GM04503 (cell line): ENCODE measurements at regions not wholly inside any gene's neighbourhood (a gene's known extent, or its start where the extent isn't known, plus 50 kb on each side); places are given as distances from the start of the nearest gene placed in this dataset.

Experiments
- DNase-seq: peaks from one replicate; pipeline ENCODE4 v3.0.0-alpha.2; 2012; ENCODE audit warnings: low read depth

DNA sequence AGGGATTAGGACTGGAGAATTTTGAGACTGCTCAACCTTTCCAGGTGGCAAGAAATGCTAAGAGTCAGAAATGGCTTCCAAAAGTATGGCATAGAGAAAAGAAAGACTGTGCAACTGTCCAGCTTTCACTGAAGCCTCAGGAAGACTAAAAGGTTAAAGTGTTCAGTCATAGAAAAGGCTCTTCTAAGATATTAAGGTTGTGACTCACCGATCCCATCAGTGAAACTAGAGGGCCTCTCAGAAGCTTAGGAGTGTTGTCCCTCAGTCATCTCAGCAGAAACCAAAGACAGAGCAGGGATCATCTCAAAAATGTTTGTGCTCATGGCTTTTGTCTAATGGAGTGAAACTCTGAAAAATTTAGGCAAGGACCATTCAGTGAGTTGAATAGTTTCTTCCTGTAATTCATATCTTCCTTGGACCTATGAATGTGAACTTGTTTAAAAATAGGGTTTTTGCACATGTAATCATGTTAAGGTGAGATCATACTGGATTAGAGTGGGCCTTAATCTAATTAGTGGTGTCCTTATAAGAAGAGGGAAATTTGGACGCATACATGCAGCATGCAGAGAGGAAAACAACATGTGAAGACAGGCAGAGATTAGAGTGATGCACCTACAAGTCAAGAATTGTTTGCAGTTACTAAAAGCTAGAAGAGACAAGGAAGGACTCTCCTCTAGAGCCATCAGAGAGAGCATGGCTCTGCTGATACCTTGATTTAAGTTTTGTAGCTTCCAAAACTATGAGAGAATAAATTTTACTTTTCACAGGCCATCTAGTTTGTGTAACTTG, 71.3 kb downstream of the RPE65 start:
- DNase-seq: no peak

- no peak for DNase-seq
Observed at GRCh38 chr1:68377098-68377497, 72.7 kb downstream of the RPE65 start.

- no peak for DNase-seq
Observed at GRCh38 chr1:68376441-68376840, 73.3 kb downstream of the RPE65 start.

DNA sequence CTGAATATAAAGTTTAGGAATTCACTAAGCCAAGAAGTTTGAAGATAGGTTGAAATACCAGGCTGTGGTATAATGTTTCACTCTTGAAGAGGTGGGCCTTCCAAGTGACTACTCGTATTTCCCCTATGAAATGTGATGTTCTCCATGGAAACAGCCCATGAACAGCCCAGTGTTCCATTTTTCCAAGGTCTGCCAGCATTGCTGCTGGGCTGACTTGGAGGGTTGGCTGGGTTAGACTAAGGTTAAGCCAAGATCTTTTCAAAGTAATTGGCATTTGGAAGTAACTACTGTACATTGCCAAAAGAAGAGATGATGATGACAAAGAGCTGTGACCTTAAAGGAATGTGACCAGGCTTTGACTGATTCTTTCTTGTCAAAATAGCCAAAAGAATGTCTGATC, 73.8 kb downstream of the RPE65 start:
- no peak for DNase-seq

DNA sequence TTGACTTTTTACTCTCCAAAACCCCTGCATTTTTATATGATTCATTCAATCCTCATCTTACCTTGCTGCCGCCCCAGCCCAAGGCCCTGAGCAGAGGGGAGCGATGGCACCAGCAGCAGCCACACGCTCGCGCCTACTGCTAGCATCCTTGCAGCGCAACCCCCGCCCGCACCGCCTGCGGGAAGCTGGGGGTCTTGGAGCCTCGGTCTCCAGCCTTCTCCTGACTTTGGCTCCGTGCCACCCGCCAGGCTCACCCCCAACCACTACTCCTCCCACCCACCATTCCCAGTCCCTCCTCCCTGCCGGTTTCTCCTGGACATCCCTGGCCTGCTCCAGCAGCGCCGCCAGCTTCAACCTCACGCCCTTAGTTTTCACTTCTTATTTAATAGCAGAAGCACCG, 76.6 kb downstream of the RPE65 start:
- no peak for DNase-seq

DNA sequence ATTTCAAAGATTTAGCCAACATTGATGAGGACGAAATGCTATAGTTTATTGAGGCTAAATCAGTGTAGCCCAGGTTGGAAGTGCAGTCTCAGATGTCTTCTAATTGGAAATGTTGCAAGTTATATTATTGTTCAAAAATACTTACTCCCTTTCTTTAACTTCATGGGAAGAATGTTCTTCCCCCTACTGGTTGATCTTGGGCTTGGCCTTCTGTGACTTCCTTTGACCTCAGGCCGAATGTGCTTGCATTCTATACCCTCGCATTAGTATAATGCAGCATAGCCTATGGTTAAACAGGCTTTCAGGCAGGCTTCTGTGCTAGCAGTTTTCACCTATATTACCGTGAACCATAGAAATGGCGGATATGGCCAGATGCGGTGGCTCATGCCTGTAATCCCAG, 77.3 kb downstream of the RPE65 start:
- DNase-seq: no peak

- no peak for DNase-seq
Observed at GRCh38 chr1:68370101-68370915, 79.4 kb downstream of the RPE65 start.

DNA sequence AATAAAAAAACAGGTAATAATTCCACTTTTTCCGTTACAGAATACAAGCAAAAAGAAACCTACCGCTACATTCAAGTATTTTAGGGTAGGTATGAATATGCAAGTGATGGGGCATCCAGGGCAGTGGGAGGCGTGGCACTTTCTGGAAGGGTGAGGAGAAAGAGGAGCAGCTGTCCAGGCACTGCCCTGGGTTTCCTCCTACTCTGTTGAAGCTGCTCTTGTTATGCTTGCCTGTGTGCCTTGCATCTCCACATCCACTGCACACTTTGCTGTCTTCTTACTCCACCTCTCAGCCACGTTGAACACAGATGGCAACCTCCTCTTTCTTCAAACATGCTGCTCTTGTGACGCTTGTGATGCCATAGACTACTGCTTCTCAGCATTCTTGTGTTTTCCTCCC, 83.2 kb downstream of the RPE65 start:
- DNase-seq: no peak

- DNase-seq: no peak
Observed at GRCh38 chr1:68365709-68366382, 83.9 kb downstream of the RPE65 start.

DNA sequence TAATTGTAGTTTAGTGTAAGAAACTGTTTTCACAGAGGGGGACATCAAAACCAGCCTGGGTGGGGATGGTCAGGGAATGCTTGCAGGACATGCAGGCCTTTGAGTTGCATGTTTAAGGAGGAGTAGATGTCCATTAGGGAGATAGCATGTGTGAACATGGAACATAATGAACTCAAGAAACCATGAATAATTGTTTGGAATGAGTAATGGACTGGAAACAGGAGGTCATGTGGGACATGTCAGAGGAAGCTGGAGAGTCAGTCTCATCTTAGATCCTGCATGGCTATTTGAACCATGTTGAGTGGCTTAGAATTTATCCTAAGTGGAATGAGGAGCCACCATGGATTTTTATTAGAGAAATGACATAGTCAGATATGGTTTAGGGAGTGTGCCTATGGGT, 86.4 kb downstream of the RPE65 start:
- no peak for DNase-seq

DNA sequence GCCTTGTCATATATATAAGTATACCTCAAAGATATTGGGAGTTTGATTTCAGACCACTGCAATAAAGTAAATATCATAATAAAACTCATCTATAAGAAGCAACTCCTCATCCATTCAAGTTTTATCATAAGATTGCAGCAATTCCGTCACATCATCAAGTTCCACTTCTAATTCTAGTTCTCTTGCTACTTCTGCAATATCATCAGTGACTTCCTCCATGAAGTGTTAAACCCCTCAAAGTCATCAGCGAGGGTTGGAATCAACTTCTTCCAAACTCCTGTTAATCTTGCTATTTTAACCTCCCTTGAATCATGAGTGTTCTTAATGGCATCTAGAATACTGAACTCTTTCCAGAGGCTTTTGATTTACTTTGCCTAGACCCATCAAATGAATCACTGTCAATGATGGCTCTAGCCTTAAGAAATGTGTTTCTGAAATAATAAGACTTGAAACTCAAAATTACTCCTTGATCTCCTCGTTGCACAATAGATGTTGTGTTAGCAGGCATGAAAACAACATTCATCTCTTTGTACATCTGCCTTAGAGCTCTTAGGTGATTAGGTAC, 88.3 kb downstream of the RPE65 start:
- DNase-seq: no peak

- DNase-seq: no peak
Observed at GRCh38 chr1:68359045-68359444, 90.7 kb downstream of the RPE65 start.

GRCh38 chr1:68358439-68358838, 91.3 kb downstream of the RPE65 start:
- no peak for DNase-seq

DNA sequence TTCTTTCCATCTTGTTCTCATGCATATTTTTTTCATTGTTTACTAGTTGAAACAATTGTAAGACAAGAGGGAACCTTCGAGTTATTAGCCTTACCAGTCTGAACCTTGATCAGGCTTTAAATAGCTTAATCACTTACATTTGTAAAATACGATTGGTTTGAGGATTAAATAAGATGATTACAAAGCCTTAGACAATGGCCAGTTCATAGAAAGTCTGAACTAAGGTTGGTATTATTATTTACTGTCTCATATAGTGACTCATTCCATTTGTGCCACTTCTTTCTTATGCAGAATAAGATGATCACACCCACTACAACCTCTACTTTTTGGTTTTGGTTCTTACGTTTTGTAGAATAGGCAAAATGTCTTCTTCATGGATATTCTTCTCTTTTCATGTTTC, 94.1 kb downstream of the RPE65 start:
- DNase-seq: no peak

GRCh38 chr1:68352202-68352601, 97.6 kb downstream of the RPE65 start:
- no peak for DNase-seq

GRCh38 chr1:68347415-68347814, 102.3 kb downstream of the RPE65 start:
- no peak for DNase-seq

GRCh38 chr1:68346188-68346808, 103.5 kb downstream of the RPE65 start:
- DNase-seq: no peak

GRCh38 chr1:68344208-68344607, 105.5 kb downstream of the RPE65 start:
- no peak for DNase-seq

- DNase-seq: no peak
Observed at GRCh38 chr1:68340951-68341350, 108.6 kb upstream of the WLS start.

- no peak for DNase-seq
Observed at GRCh38 chr1:68339505-68339904, 107.2 kb upstream of the WLS start.

- no peak for DNase-seq
Observed at GRCh38 chr1:68338081-68338480, 105.8 kb upstream of the WLS start.

DNA sequence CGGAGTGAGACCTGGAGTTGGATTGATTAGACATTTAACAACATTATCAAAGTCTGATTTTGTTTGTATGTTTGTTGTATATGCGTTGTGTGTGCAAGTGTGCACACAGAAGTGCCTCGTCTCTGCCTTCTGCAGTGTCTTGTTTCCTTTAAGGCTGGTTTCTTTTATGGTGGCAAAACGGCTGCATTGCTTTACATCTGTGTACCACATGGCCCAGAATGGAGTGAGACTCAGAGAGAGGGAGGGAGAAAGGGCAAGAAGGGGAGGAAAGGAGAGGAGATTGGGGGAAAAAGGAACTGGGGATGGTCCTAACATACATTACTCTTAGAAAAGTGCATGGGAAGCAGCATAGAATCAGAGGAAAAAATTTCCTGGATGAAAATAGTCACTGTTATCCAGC, 99.7 kb upstream of the WLS start:
- DNase-seq: no peak
